ENCODE measurements at regions not wholly inside any gene's neighbourhood (a gene's known extent, or its start where the extent isn't known, plus 50 kb on each side); places are given as distances from the start of the nearest gene placed in this dataset.

DNA sequence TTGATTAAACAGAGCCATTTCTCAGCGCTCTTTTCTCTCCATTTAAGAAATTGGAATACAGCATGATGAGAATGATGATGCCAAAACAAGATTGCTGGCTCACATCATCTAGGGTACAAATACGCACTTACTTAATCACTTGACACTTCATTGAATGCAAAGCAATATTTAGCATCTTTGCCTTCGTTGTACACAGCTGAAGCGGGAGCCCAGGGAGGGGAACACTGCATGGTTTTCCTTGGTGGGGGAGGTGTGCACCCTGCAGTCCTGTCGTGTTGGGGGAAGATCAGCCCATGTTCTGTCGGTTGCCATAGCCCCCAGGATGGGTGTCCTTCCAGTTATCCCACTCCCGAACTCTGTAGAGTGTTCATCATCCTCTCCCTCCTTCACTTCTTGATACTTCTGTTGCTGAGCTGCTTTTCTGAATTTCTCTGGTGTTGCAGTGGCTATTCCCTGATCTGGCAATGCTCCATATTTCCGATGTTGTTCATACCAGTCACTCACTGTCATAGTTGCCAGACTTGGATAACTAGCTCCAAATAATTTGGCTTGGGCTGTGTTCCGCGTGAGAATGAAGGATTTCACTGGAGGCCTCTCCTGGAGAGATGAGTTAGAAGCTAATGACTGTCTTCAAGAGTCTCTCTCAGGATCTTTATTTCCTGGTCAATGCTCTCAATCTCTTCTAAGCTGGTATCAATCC lies 50.1 kb upstream of the DYNC1LI1 start:
- Histone ChIP-seq H3K27ac (no peak overlapping the region), H3K4me3 (no peak overlapping the region), H3K36me3 (no peaks in the 10 kb centered on the region), H3K4me1 (no peaks in the 10 kb centered on the region), H3K27me3 (no peaks in the 10 kb centered on the region), H3K9me3 (no peaks in the 10 kb centered on the region)
- intact Hi-C loops (cut with DNase I), result no loop called here
- TF ChIP-seq, protein P1, sequence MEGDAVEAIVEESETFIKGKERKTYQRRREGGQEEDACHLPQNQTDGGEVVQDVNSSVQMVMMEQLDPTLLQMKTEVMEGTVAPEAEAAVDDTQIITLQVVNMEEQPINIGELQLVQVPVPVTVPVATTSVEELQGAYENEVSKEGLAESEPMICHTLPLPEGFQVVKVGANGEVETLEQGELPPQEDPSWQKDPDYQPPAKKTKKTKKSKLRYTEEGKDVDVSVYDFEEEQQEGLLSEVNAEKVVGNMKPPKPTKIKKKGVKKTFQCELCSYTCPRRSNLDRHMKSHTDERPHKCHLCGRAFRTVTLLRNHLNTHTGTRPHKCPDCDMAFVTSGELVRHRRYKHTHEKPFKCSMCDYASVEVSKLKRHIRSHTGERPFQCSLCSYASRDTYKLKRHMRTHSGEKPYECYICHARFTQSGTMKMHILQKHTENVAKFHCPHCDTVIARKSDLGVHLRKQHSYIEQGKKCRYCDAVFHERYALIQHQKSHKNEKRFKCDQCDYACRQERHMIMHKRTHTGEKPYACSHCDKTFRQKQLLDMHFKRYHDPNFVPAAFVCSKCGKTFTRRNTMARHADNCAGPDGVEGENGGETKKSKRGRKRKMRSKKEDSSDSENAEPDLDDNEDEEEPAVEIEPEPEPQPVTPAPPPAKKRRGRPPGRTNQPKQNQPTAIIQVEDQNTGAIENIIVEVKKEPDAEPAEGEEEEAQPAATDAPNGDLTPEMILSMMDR (IDR thresholded peaks at IDR 0.05), result no peak
- TF ChIP-seq POLR2A (IDR thresholded peaks at IDR 0.05) (no peak), POLR2AphosphoS5 (IDR thresholded peaks at IDR 0.05; ENCODE audit: insufficient read depth in 1 of 2, low read depth in 1 of 2) (no peak)
- DNase-seq (ENCODE audit: extremely low spot score in 2 of 2), result no peak

Measured in vagina (tissue), 2 donors.